Neutrophil (primary cell): ENCODE measurements at regions not wholly inside any gene's neighbourhood (a gene's known extent, or its start where the extent isn't known, plus 50 kb on each side); places are given as distances from the start of the nearest gene placed in this dataset.

Experiments used
- H3K27ac ChIP-seq: fragments of 200-600 bp; sonication (generic); 2 replicates; pipeline ENCODE4 v1.5.1; 2016; ENCODE audit warnings: mild to moderate bottlenecking, moderate library complexity
- H3K27me3 ChIP-seq: fragments of 200-600 bp; sonication (generic); 2 replicates; pipeline ENCODE4 v1.6.0; 2016; ENCODE audit warnings: mild to moderate bottlenecking
- H3K36me3 ChIP-seq: fragments of 200-600 bp; sonication (generic); 2 replicates; pipeline ENCODE4 v1.5.1; 2017
- H3K4me1 ChIP-seq, 2 experiments: fragments of 200-600 bp in 1 of 2; sonication (generic) in 1 of 2; 1 replicate in 1 of 2; 2 replicates in 1 of 2; pipeline versions ENCODE4 v1.5.1 to v1.6.1; 2013 to 2016; ENCODE audit warnings: low read depth in 1 of 2, low read length in 1 of 2, mild to moderate bottlenecking in 1 of 2, moderate library complexity in 1 of 2; ENCODE audit not compliant: control insufficient read depth in 1 of 2, insufficient read depth in 1 of 2
- H3K4me3 ChIP-seq, 2 experiments: fragments of 200-600 bp in 1 of 2; sonication (generic) in 1 of 2; 1 replicate in 1 of 2; 2 replicates in 1 of 2; pipeline ENCODE4 v1.5.1; 2013 to 2016; ENCODE audit warnings: low read depth in 1 of 2, low read length in 1 of 2, mild to moderate bottlenecking in 1 of 2, moderate library complexity in 1 of 2
- H3K9me3 ChIP-seq: fragments of 200-600 bp; sonication (generic); 2 replicates; pipeline ENCODE4 v1.5.1; 2016
- TF ChIP-seq, protein P1 (sequence below): fragments of 200-600 bp; sonication (generic); IDR thresholded peaks from 2 replicates; pipeline ENCODE4 v1.5.1; 2016; ENCODE audit warnings: antibody characterized with exemption

DNA sequence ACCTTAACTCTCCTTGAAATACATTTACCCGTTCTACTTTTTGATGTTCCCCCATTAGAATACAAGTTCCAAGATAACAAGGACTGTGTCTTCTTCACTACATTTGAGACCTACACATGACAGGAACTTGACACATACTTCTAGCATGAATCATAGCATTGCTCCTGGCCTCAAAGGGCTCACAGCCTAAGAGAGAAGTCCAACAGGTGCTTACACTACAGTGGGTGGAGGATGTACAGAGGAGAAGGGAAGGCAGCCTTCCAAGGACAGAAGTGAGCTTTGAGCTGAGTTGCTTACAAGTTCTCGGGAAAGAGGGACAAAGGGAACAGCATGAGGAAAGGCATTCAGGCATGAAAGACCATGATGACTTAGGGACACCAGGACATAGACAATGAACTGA is 56.9 kb upstream of the MSX2 start:
- H3K36me3 ChIP-seq, result no peaks in the 10 kb centered on the region
- no peaks in the 10 kb centered on the region for H3K4me1 ChIP-seq
- H3K9me3 ChIP-seq, result no peaks in the 10 kb centered on the region
- TF ChIP-seq, protein P1, sequence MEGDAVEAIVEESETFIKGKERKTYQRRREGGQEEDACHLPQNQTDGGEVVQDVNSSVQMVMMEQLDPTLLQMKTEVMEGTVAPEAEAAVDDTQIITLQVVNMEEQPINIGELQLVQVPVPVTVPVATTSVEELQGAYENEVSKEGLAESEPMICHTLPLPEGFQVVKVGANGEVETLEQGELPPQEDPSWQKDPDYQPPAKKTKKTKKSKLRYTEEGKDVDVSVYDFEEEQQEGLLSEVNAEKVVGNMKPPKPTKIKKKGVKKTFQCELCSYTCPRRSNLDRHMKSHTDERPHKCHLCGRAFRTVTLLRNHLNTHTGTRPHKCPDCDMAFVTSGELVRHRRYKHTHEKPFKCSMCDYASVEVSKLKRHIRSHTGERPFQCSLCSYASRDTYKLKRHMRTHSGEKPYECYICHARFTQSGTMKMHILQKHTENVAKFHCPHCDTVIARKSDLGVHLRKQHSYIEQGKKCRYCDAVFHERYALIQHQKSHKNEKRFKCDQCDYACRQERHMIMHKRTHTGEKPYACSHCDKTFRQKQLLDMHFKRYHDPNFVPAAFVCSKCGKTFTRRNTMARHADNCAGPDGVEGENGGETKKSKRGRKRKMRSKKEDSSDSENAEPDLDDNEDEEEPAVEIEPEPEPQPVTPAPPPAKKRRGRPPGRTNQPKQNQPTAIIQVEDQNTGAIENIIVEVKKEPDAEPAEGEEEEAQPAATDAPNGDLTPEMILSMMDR, result no peak
- H3K27ac ChIP-seq, result no peak overlapping the region
- no peaks in the 10 kb centered on the region for H3K27me3 ChIP-seq
- H3K4me3 ChIP-seq, result no peak overlapping the region

DNA sequence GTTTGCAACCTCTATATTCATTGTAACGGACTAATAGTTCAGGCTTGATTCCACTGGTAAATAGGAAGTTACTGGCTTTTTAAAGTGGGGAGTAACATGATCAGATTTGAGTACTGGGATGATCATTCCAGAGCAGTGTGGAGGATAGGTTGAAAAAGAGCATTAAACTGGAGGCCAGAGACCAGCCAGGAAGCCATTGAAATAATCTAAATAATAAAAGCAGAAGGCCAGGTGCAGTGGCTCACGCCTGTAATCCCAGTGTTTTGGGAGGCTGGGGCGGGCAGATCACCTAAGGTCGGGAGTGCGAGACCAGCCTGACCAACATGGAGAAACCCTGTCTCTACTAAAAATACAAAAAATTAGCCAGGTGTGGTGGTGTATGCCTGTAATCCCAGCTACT is 56.0 kb upstream of the MSX2 start:
- no peaks in the 10 kb centered on the region for H3K9me3 ChIP-seq
- no peak overlapping the region for H3K27ac ChIP-seq
- H3K27me3 ChIP-seq, result no peaks in the 10 kb centered on the region
- no peaks in the 10 kb centered on the region for H3K4me1 ChIP-seq
- H3K4me3 ChIP-seq, result no peak overlapping the region
- H3K36me3 ChIP-seq, result no peaks in the 10 kb centered on the region
- TF ChIP-seq, protein P1, result no peak
